CD4-positive, alpha-beta T cell treated with Interleukin-2 at 100 ng/mL for 4 hours (primary cell): ENCODE measurements at regions not wholly inside any gene's neighbourhood (a gene's known extent, or its start where the extent isn't known, plus 50 kb on each side); places are given as distances from the start of the nearest gene placed in this dataset.
"Not testable (repeated sequence)": the region's sequence is repeated elsewhere in the genome, so short reads cannot be mapped to it uniquely, and the experiment has no call there.

Experiments used
- DNase-seq: peaks from one replicate; pipeline ENCODE4 v3.0.0-alpha.2; 2020; ENCODE audit warnings: low spot score

GRCh38 chr16:7278636-7279035, 54.0 kb upstream of the RBFOX1 start:
- DNase-seq = no peak

GRCh38 chr16:7272567-7273158, 60.0 kb upstream of the RBFOX1 start:
- no peak for DNase-seq

GRCh38 chr16:7271486-7271885, 61.2 kb upstream of the RBFOX1 start:
- DNase-seq = no peak

DNA sequence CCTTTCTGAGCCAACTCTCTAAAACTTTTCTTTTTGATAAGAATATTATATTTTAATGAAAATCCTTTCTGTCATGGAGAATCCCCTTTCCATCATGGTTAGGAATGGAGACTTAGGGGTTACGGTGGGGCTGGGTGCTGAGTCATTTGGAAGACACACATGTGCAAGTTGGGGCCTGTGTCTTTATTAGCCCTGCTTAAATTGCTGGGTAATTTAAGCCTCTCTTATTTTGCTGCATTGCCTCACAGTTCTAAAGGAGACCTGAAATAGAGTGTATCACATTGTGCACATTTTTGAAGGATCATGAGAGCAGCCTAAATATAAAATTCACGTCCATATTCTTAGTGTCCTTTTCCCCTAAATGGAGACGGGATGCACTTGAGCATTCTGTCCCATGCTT, 61.8 kb upstream of the RBFOX1 start:
- DNase-seq = no peak

- DNase-seq = no peak
Measured at GRCh38 chr16:7270006-7270405, 62.6 kb upstream of the RBFOX1 start.

DNA sequence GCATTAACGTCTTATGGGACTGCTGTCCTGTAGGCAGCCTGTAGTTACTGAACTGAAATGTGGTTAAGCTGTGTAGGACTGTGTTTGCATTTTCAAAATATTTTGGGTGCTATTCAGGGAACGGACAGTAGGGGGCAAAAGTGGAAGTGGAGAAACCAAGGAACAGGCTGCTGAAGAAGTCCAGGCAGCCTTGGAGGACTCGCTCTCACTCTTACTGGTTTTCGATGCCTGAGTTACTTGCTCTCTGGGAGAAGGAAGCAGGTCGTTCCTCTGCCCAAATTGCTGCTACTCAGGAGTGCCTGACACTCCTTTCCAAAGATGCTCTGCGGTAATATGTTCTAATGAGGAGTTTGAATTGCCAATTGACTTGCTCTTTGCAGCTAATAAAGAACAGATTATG, 64.5 kb upstream of the RBFOX1 start:
- no peak for DNase-seq

DNA sequence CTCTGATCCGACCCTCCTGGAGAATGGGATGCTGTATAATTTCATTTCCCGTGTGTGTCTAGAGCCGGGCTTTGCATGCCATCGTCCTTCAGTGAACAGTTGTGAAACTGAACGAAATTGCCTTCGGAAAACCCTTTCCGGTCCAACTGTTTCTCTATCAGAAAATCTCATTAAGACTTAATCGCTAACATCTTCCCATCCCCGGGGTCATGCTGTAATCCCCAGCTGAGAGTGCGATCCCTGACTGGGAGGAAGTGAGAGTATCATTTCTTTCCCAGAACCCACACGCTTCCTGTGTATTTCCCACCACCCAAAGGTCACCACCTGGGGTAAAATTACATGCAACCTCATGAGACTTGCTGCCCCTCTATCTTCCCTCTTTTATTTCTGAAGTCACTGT, 75.6 kb upstream of the RBFOX1 start:
- no peak for DNase-seq

DNA sequence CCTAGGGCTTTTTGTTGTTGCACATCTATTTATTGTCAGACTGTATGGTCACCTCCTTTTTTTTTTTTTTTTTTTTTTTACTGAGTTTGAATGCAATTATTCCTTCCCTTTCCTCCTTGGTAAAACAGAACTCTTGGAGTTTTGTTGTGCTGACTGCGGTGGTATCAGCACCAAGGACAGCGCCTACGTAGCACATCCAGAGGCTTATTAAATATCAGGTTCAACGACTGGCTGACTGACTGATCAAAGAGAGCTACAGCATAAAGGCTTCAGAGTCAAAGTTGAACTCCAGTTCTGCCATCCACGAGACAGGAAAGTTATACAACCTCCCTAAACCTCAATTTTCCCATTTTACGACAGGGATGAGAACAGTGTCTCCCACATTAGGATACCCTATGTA, 86.1 kb upstream of the RBFOX1 start:
- no peak for DNase-seq

GRCh38 chr16:7239547-7239946, 93.1 kb upstream of the RBFOX1 start:
- DNase-seq = no peak

DNA sequence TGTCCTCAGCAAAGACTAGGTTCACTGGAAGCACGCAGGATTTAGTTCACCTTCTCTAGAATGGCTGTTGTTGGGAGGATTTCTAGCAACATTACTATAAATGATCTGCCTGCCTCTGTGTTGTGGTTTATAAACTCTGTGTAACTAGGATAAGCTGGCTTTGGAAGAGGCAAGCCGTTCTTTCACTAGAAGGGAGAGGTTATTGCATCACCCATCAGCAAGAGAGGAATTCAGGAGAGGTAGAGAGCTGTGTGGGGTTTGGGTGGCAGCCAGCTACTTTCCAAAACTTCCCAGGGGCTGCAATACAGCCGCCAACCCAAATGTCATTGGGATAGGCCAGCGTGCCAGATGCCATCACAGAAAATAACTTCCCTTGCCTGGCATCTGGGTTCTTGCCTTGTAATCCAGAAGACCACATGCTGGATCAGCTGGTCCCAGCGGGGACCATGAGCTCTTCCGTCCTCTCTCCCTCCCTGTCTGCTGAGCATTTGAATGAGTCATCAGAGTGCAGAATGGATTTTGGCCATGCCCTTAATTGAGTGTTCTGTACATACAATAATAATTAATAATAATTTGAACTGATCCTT, 95.7 kb upstream of the RBFOX1 start:
- DNase-seq = no peak

GRCh38 chr16:7233975-7234374, 98.7 kb upstream of the RBFOX1 start:
- DNase-seq = no peak

- DNase-seq = no peak
Measured at GRCh38 chr16:7231762-7232161, 100.9 kb upstream of the RBFOX1 start.

DNA sequence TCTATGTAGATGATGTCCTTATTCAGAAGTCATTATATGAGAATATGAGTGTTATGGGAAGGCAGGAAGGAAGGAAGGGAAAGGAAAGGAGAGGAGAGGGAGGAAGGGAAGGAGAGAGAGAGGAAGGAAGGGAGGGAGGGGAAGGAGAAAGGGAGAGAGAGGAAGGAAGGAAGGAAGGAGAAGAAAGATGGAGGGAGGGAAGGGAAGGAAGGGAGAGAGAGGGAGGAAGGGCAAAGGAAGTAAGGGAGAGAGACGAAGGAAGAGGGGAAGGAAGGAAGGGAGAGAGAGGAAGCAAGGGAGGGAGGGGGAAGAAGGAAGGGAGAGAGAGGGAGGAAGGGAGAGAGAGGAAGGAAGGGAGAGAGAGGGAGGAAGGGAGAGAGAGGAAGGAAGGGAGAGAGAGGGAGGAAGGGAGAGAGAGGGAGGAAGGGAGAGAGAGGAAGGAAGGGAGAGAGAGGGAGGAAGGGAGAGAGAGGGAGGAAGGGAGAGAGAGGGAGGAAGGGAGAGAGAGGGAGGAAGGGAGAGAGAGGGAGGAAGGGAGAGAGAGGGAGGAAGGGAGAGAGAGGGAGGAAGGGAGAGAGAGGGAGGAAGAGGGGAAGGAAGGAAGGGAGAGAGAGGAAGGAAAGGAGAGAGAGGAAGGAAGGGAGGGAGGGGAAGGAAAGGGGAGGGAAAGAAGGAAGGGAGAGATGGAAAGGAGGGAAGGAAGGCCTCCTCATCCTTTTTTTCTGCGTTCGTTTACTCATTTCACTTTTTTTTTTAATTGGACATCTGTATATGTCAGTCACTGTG, 103.0 kb upstream of the RBFOX1 start:
- not testable (repeated sequence) for DNase-seq

GRCh38 chr16:7227229-7227721, 105.4 kb upstream of the RBFOX1 start:
- DNase-seq = no peak

GRCh38 chr16:7221157-7221556, 111.5 kb upstream of the RBFOX1 start:
- no peak for DNase-seq

GRCh38 chr16:7218936-7219335, 113.7 kb upstream of the RBFOX1 start:
- DNase-seq = no peak

DNA sequence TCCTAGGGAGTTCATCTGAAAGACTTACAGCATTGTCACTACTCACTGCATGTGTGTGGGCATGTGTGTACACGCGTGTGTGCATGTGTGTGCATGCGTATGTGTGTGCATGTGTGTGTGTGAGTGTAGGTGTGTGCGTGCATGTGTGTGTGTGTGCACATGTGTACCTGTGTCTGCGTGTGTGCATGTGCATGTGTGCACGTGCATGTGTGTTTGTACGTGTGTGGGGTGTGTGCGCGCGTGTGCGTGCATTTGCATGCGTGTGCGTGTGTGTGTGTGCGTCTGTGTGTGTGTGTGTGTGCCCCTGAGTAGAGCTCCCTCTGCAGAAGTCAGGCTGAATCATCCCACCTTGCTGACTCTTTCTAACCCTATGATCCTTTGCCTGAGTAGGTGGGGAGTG, 114.8 kb upstream of the RBFOX1 start:
- DNase-seq = no peak

DNA sequence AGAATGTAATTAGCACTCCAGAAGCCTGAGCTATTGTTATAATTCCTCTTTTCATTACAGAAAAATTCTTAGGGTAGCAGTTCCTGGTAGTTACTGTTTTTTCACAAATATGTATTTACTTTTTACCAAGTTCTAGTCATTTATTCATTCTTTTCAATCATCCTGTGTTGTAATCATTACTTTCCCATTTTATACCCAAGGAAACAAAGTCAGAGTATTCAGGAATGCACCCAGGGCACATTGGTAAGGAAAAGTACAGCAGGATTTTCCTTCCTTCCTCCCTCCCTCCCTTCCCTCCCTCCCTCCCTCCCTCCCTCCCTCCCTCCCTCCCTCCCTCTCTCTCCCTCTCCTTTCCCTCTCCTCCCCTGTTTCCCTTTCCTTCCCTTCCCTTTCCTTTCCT, 115.9 kb upstream of the RBFOX1 start:
- DNase-seq = no peak

GRCh38 chr16:7211781-7212180, 120.9 kb upstream of the RBFOX1 start:
- no peak for DNase-seq

GRCh38 chr16:7209598-7209997, 123.0 kb upstream of the RBFOX1 start:
- DNase-seq = no peak

DNA sequence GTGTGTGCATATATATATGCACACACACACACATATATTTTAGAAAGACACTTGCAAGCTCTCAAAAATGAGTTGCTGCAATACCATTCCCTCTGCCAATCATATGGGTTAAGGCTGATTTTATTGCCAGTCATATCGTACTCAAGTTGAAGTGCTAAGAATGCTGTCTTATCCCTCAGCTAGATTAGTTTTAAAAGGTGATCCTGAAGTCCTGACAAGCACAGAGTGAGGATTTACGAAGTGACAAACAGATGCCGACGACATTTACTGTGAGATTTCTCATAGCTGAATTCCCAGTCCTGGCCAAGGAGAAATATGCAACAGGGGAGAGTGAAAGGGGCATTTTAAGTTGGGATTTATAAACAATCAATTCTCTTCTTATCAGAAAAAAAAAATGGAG, 126.2 kb upstream of the RBFOX1 start:
- no peak for DNase-seq

DNA sequence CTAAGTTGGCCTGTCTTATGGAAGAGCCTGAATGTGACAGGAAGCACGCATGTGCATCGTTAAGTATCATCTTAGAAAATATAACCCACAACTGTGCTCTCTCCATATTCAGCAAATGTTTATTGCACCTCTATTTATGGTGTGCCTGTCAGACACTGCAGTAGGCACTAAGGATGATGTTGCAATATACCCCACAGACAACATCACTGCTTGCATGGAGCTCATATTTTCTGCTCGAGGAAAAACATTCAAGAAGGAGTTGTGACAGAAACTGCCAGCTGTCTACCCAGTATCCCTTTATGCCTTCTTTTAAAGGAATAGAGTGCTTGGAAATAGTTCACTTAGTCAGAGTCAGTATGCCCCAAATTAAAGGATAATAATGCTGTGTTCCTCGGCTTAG, 132.3 kb upstream of the RBFOX1 start:
- no peak for DNase-seq

DNA sequence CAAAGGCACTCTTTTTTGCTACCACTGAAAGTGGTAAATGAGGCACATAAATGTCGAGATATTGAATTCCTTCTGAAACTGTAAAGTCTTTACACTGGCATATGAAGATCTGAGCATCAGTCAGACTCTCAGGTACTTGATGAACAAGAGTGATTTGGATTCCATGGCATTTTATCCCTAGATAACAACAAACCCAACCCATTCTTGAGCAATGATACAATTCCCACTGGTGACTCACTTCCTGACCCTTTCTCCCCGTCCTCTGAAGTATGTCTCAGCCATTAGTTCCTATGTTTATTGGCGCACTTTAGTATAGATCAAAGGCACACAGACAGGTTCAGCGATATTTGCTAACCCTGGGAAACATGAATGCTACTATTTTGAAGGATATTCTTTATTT, 147.0 kb upstream of the RBFOX1 start:
- no peak for DNase-seq

DNA sequence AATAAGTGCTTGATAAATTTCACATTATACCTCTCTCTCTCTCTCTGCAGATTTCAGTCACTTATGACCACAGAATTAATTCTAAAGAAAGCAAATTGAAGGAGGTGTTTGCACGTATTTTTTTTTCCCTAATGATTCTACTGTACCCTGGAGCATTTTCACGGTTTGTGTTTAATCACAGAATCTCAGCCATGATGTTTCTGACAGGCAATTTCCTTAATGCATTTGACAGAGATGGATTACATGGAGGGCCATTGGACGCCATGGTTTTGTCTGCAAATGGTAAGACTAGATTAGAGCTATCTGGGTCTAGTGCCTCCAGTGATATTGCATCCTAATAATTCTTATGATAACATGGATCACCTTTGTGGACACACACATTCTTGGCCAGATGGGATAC, 147.5 kb upstream of the RBFOX1 start:
- no peak for DNase-seq
